Upper lobe of left lung (tissue), 4 donors: ENCODE measurements at regions not wholly inside any gene's neighbourhood (a gene's known extent, or its start where the extent isn't known, plus 50 kb on each side); places are given as distances from the start of the nearest gene placed in this dataset.

ENCODE experiments used
- CTCF ChIP-seq, 6 experiments: fragments of 450-650 bp in 4 of 6; fragments of 200-600 bp in 2 of 6; sonication (generic) in 2 of 6; IDR thresholded peaks; one replicate each; pipeline ENCODE4 v1.5.1; 2016 to 2019; ENCODE audit warnings: antibody characterized with exemption in 6 of 6
- POLR2A ChIP-seq, 4 donors: fragments of 450-650 bp; IDR thresholded peaks; one replicate each; pipeline ENCODE4 v1.5.1; 2016 to 2017; ENCODE audit warnings: antibody characterized with exemption in 4 of 4, mild to moderate bottlenecking in 2 of 4
- POLR2AphosphoS5 ChIP-seq, 2 donors: sonication (generic); formaldehyde crosslinking; IDR thresholded peaks; one replicate each; pipeline ENCODE4 v1.5.1; 2017; ENCODE audit warnings: antibody characterized with exemption in 2 of 2

- TF ChIP-seq CTCF (IDR thresholded peaks at IDR 0.05) (no peak), POLR2A (IDR thresholded peaks at IDR 0.05) (no peak), POLR2AphosphoS5 (IDR thresholded peaks at IDR 0.05) (no peak)
These were observed 751.3 kb upstream of the LRFN5 start for GRCh38 chr14:40855343-40855742.
